ENCODE measurements at regions not wholly inside any gene's neighbourhood (a gene's known extent, or its start where the extent isn't known, plus 50 kb on each side); places are given as distances from the start of the nearest gene placed in this dataset.

- no peak for TF ChIP-seq CTCF (conservative IDR thresholded peaks at IDR 0.05)
- no peak for TF ChIP-seq EZH2 (IDR thresholded peaks at IDR 0.05; ENCODE audit: low read depth)
These were observed 351.2 kb downstream of the HHIPL2 start for GRCh38 chr1:222196736-222197135.

Measured in PC-9 (cell line).